Muscle layer of duodenum (tissue), 2 donors: ENCODE measurements at regions not wholly inside any gene's neighbourhood (a gene's known extent, or its start where the extent isn't known, plus 50 kb on each side); places are given as distances from the start of the nearest gene placed in this dataset.

Source experiments
- H3K27ac ChIP-seq: one replicate; pipeline ENCODE4 v1.7.0; 2013; ENCODE audit warnings: mild to moderate bottlenecking, low read length
- H3K27me3 ChIP-seq: one replicate; pipeline ENCODE4 v1.7.0; 2013; ENCODE audit warnings: low read depth, mild to moderate bottlenecking, control low read depth, low read length
- H3K36me3 ChIP-seq, 2 donors: one replicate each; pipeline ENCODE4 v1.7.0; 2013; ENCODE audit warnings: low read length in 2 of 2, control low read depth in 1 of 2, mild to moderate bottlenecking in 1 of 2; ENCODE audit not compliant: insufficient read depth in 2 of 2, control insufficient read depth in 1 of 2
- H3K4me1 ChIP-seq, 2 donors: one replicate each; pipeline ENCODE4 v1.7.0; 2013; ENCODE audit warnings: low read length in 2 of 2, mild to moderate bottlenecking in 2 of 2, control low read depth in 1 of 2, moderate library complexity in 1 of 2; ENCODE audit not compliant: insufficient read depth in 2 of 2, control insufficient read depth in 1 of 2
- H3K4me3 ChIP-seq, 2 donors: one replicate each; pipeline ENCODE4 v1.7.0; 2013; ENCODE audit warnings: low read length in 2 of 2, low read depth in 1 of 2, mild to moderate bottlenecking in 1 of 2
- H3K9me3 ChIP-seq, 2 donors: one replicate each; pipeline ENCODE4 v1.7.0; 2013; ENCODE audit warnings: low read length in 2 of 2, control low read depth in 1 of 2, mild to moderate bottlenecking in 1 of 2; ENCODE audit not compliant: control insufficient read depth in 1 of 2
- donor health status: healthy.

DNA sequence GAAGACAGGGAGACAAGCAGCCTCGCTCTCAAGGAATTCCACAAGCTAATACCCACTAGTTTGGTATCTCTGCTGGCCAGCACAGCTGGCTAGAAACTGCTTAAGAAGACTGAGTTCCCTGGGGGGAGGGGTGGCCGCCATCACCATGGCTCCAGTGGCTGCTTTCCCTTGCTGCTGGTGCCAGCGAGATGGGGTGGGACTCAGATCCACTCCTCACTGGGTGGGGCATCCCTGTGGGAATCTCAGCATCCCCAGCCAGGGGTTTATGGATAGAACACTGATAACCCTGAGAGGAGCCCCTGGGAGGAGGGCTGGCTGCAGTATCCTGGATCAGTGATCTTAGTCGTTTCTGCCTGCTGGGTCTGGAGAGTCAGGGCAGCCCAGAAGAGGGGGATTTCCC is 170.6 kb upstream of the MDGA2 start:
- Histone ChIP-seq H3K27me3 (no peaks in the 10 kb centered on the region), H3K36me3 (no peaks in the 10 kb centered on the region), H3K27ac (no peak overlapping the region), H3K4me3 (no peak overlapping the region), H3K4me1 (no peaks in the 10 kb centered on the region), H3K9me3 (peaks cover 4 to 5% of the 10 kb centered on the region in 2 donors)

DNA sequence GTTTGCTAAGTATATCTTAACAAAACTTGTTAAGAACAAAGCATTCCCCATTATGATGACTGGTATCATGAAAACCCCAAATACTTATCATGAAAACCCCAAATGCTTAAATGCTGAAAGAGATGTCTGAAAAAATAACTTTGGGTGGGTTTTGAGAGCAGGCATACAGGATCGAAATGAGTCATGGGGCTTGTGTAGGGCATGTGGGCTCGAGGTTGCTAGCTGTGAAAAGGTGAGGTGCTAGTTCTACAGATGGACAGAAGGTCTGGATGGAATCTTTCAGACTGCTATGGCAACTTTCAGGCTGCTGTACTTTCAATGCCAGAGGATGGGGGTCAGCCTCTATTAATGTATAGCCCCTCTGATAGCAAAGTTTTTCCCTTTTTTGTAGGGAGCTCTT is 167.8 kb upstream of the MDGA2 start:
- Histone ChIP-seq H3K4me1 (no peaks in the 10 kb centered on the region), H3K4me3 (no peak overlapping the region), H3K27me3 (no peaks in the 10 kb centered on the region), H3K9me3 (peaks cover 4 to 5% of the 10 kb centered on the region in 2 donors), H3K36me3 (no peaks in the 10 kb centered on the region), H3K27ac (no peak overlapping the region)

DNA sequence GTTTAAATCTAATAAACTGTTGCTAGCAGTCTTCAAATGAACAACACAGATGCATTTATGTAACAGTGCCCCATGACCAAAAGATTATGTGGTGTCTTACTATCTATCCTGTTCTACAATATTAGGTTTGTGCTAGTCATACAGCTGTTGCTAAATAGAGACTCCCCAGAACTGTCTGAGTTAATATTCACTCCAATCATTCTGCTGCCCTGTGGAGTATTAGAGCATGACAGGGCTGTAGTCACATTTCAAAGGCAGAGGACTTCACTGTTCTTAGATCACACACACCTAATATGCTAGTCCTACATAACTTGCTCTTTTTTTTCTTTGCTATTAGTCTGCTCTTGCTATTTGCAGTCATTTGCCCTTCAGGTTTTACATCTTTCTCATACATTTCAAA is 157.6 kb upstream of the MDGA2 start:
- Histone ChIP-seq H3K4me1 (no peaks in the 10 kb centered on the region), H3K27me3 (no peaks in the 10 kb centered on the region), H3K4me3 (no peak overlapping the region), H3K9me3 (peaks cover 0 to 5% of the 10 kb centered on the region in 2 donors), H3K36me3 (no peaks in the 10 kb centered on the region), H3K27ac (no peak overlapping the region)

DNA sequence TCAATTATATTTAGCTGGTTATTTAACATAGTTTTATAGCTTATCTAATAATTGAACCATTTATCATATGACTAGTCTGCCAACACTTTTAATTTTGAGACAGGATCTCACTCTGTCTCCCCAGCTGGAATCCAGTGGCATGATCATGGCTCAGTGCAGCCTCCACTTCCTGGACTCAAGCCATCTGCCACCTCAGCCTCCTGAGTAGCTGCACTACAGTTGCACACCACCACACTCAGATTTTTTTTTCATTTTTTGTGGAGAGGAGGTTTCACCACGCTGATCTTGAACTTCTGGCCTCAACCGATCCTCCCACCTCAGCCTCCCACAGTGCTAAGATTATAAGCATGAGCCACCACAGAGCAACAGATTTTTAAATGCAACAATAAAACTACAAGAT is 151.4 kb upstream of the MDGA2 start:
- Histone ChIP-seq H3K4me1 (no peaks in the 10 kb centered on the region), H3K27ac (no peak overlapping the region), H3K4me3 (no peak overlapping the region), H3K27me3 (no peaks in the 10 kb centered on the region), H3K9me3 (no peaks in the 10 kb centered on the region), H3K36me3 (no peaks in the 10 kb centered on the region)

DNA sequence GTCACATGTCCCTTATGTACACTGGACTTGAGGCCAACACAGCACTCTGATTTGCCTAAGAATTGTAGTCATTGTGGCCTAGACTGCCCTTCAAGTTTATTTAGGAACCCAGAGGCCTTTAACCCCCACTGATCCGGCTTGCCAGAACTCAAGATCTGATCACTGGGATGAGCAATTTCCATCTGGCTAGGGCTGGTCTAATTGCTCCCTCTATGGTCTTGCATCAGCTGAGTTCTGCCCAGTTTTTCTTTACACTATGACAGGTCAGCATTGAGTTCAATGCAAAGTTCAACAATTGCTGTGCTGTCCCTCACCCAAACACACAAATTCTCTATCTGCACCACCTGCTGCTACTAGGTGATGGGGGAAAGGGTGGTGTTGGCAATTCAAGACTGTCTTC is 146.9 kb upstream of the MDGA2 start:
- peaks cover 0 to 10% of the 10 kb centered on the region in 2 donors for H3K9me3 ChIP-seq
- no peak overlapping the region for H3K27ac ChIP-seq
- H3K4me3 ChIP-seq = no peak overlapping the region
- H3K27me3 ChIP-seq = no peaks in the 10 kb centered on the region
- H3K4me1 ChIP-seq = no peaks in the 10 kb centered on the region
- no peaks in the 10 kb centered on the region for H3K36me3 ChIP-seq

DNA sequence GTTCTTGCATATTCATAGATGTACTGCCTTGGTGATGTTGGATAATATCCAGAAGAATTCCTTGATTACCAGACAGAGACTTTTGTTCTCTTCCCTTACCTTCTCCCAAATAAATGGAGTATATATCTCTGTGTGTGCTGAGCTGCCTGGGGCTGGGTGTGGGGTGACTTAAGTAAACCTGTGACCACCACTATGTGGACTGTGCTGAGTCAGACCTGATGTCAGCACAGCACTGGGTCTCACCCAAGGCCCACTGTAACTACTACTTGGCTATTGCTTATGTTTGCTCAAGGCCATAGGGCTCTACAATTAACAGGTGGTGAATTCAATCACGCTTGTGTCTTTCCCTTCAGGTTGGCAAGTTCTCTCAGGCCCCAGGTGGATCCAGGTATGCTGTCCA is 145.7 kb upstream of the MDGA2 start:
- Histone ChIP-seq H3K27me3 (no peaks in the 10 kb centered on the region), H3K27ac (no peak overlapping the region), H3K9me3 (peaks cover 0 to 17% of the 10 kb centered on the region in 2 donors), H3K36me3 (no peaks in the 10 kb centered on the region), H3K4me3 (no peak overlapping the region), H3K4me1 (no peaks in the 10 kb centered on the region)

DNA sequence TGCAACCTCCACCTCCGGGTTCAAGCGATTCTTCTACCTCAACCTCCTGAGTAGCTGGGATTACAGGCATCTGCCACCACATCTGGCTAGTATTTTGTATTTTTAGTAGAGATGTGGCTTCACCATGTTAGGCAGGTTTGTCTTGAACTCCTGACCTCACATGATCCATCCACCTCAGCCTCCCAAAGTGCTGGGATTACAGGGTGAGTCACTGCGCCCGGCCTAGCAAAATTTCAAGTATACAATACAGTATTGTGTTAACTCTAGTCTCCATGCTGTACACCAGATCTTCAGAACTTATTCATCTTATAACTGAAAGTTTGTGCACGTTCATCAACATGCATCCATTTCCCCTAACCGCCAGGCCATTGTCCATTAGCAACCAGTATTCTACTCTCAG is 115.1 kb upstream of the MDGA2 start:
- H3K4me3 ChIP-seq = no peak overlapping the region

DNA sequence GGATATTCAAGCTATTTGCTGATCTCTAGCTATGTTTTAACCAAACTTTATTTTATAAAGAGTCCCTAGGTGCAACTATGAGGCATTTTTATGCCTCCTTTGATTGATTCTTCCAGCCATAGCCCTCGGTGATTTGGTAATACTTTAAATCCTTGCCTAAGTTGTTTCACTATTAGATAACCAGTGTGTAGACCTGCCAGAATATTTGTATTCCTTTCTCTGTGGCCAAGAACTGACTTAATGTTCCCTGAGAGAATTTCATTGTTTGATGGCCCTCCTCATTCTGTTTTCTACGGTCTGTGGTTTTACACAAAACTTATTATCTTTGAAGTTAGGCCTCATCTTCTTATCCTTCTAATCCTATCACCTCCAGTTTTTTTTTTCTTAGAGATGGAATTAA is 109.7 kb upstream of the MDGA2 start:
- H3K27ac ChIP-seq = no peak overlapping the region
- H3K4me3 ChIP-seq = no peak overlapping the region
- no peaks in the 10 kb centered on the region for H3K27me3 ChIP-seq
- H3K4me1 ChIP-seq = no peaks in the 10 kb centered on the region
- H3K9me3 ChIP-seq = peaks cover 0 to 7% of the 10 kb centered on the region in 2 donors
- H3K36me3 ChIP-seq = no peaks in the 10 kb centered on the region

More for the DNA sequence above, 115.1 kb upstream of the MDGA2 start:
- H3K27me3 ChIP-seq = no peaks in the 10 kb centered on the region
- H3K9me3 ChIP-seq = peaks cover 0 to 2% of the 10 kb centered on the region in 2 donors
- H3K36me3 ChIP-seq = no peaks in the 10 kb centered on the region
- H3K4me1 ChIP-seq = no peaks in the 10 kb centered on the region
- no peak overlapping the region for H3K27ac ChIP-seq

DNA sequence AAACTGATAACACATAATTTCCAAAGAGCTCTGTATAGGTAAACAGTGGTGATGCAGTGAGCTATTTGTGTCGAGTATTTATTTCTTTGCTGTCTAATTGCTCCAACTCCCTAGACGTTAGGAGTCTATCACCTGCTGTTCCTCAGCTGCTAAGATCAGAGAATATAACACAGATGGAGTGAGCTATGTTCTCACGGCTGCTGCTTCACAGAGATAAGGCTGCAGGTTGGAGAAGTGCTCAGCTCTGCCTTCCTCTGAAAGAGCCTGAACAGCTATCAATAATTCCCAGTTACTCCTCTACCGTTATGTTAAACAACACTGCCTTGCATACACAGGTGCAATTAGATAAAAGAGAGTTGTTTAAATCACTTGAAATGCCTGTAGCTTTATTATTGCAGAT is 103.2 kb upstream of the MDGA2 start:
- Histone ChIP-seq H3K36me3 (no peaks in the 10 kb centered on the region), H3K4me1 (no peaks in the 10 kb centered on the region), H3K9me3 (peaks cover 0 to 5% of the 10 kb centered on the region in 2 donors), H3K4me3 (no peak overlapping the region), H3K27me3 (no peaks in the 10 kb centered on the region), H3K27ac (no peak overlapping the region)

DNA sequence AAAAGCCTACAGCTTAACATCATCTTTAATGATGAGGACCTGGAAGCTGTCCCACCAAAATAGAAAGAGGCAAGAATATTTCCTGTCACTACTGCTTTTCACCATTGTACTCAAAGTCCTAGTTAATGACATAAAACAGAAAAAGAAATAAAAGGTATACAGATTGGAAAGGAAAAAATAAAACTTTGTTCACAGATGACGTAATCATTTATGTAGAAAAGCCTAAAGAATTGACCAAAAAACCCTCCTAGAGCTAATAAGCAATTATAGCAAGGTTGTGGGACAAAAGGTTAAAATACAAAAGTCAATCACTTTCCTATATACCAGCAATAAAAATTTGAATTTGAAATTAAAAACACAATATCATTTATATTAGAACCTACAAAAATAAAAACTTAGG is 97.2 kb upstream of the MDGA2 start:
- H3K36me3 ChIP-seq = no peaks in the 10 kb centered on the region
- H3K27me3 ChIP-seq = no peaks in the 10 kb centered on the region
- no peaks in the 10 kb centered on the region for H3K4me1 ChIP-seq
- no peak overlapping the region for H3K4me3 ChIP-seq
- H3K27ac ChIP-seq = no peak overlapping the region
- no peaks in the 10 kb centered on the region for H3K9me3 ChIP-seq

DNA sequence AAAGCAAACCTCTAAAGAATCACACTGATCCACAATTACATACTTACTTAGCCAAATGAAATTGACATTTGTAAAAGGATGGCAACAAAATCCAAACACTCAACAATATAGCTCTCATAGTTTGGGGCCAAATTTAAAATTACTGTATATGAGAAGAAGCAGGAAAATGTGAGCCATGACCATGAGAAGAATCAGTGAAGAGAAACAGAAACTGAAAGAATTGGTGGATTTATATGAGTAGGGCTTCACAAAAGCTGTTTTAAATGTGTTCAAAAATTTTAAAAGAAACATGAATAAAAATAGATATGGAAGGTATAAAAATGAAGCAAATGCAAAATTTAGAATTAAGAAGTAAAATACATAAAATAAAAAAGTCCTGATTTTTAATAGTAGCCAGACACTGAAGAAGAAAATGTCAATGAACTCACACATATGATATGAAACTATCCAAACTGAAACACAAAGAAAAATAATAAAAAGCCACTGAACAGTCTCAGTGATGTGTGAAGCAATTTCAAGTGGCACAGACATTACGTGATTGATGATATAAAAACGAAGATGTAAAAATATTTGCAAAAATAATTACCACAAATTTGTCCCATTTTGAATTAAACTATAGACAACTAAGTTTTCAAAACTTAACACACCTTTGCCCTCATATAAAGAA is 87.9 kb upstream of the MDGA2 start:
- Histone ChIP-seq H3K27ac (no peak overlapping the region), H3K27me3 (no peaks in the 10 kb centered on the region), H3K36me3 (no peaks in the 10 kb centered on the region), H3K4me1 (no peaks in the 10 kb centered on the region), H3K9me3 (no peaks in the 10 kb centered on the region), H3K4me3 (no peak overlapping the region)

DNA sequence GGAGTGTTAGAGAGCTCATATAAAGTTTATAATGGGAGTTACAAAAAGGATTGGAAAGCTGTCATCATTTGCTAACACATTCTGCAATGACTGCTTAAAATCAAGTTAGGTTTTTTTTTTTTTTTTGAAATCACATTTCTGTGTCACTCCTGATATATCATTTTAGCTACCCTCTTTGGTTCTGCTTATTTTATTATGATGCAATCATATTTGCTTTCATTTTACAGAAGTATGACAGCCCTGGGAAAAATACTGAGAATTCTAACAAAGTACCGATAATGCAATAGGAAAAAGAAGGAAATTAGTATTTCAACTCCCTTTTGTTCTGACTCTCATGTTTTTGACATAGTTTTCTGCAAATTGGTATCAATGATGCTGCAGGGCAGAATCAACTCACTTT is 71.6 kb upstream of the MDGA2 start:
- no peak overlapping the region for H3K27ac ChIP-seq
- H3K4me1 ChIP-seq = no peaks in the 10 kb centered on the region
- H3K27me3 ChIP-seq = no peaks in the 10 kb centered on the region
- no peak overlapping the region for H3K4me3 ChIP-seq
- no peaks in the 10 kb centered on the region for H3K9me3 ChIP-seq
- H3K36me3 ChIP-seq = no peaks in the 10 kb centered on the region
